OCI-LY3 (cell line): ENCODE measurements at regions not wholly inside any gene's neighbourhood (a gene's known extent, or its start where the extent isn't known, plus 50 kb on each side); places are given as distances from the start of the nearest gene placed in this dataset.

ENCODE experiments used
- H2AFZ ChIP-seq: fragments of 200-600, 300-600 bp; shearing (Covaris generic); 2 replicates; pipeline ENCODE4 v1.6.0; 2014; ENCODE audit warnings: antibody characterized with exemption, low read depth, low read length
- H3K27ac ChIP-seq: fragments of 200-600, 300-600 bp; sonication (generic); 2 replicates; pipeline ENCODE4 v1.5.1; 2014; ENCODE audit warnings: mild to moderate bottlenecking, low read length, moderate library complexity, mixed read lengths
- H3K27me3 ChIP-seq: fragments of 200-600, 300-600 bp; sonication (generic); 2 replicates; pipeline ENCODE4 v1.6.1; 2014; ENCODE audit warnings: low read depth, low read length, mixed read lengths
- H3K36me3 ChIP-seq: fragments of 200-600, 300-600 bp; sonication (generic); replicated peaks from 2 replicates; pipeline ENCODE3; 2014; ENCODE audit warnings: low read depth, low read length, mixed read lengths
- H3K4me1 ChIP-seq: fragments of 300-600, 200-600 bp; sonication (generic); 2 replicates; pipeline ENCODE4 v1.6.1; 2014; ENCODE audit warnings: low read length, mixed read lengths
- H3K4me2 ChIP-seq: fragments of 200-600, 300-600 bp; sonication (generic); 2 replicates; pipeline ENCODE4 v1.6.1; 2014; ENCODE audit warnings: low read length, mixed read lengths
- H3K4me3 ChIP-seq: fragments of 300-600, 200-600 bp; sonication (generic); 2 replicates; pipeline ENCODE4 v1.5.1; 2014; ENCODE audit warnings: antibody characterized with exemption, mild to moderate bottlenecking, low read length, moderate library complexity
- H3K79me2 ChIP-seq: fragments of 300-600, 200-600 bp; shearing (Covaris generic); 2 replicates; pipeline ENCODE4 v1.6.1; 2014; ENCODE audit warnings: mild to moderate bottlenecking, low read length, mixed read lengths
- H3K9ac ChIP-seq: fragments of 300-600, 200-600 bp; shearing (Covaris generic); 2 replicates; pipeline ENCODE4 v1.6.0; 2014; ENCODE audit warnings: mild to moderate bottlenecking, low read length, moderate library complexity
- H3K9me3 ChIP-seq: fragments of 200-600, 300-600 bp; shearing (Covaris generic); 2 replicates; pipeline ENCODE4 v1.6.1; 2014; ENCODE audit warnings: low read length, mixed read lengths; ENCODE audit not compliant: insufficient read depth
- H4K20me1 ChIP-seq: fragments of 200-600, 300-600 bp; sonication (generic); 2 replicates; pipeline ENCODE4 v1.6.1; 2016; ENCODE audit warnings: low read length, mixed read lengths; ENCODE audit not compliant: insufficient read depth
- EZH2phosphoT487 ChIP-seq: fragments of 200-600 bp; shearing (Covaris generic); IDR thresholded peaks from 2 replicates; pipeline ENCODE4 v1.6.1; 2018; ENCODE audit warnings: antibody characterized with exemption, mixed run types, low read depth
- TF ChIP-seq, protein P1 (sequence below): fragments of 200-600, 300-600 bp; sonication (generic); IDR thresholded peaks from 2 replicates; pipeline ENCODE4 v1.5.1; 2014; ENCODE audit warnings: antibody characterized with exemption, low read length, low read depth

DNA sequence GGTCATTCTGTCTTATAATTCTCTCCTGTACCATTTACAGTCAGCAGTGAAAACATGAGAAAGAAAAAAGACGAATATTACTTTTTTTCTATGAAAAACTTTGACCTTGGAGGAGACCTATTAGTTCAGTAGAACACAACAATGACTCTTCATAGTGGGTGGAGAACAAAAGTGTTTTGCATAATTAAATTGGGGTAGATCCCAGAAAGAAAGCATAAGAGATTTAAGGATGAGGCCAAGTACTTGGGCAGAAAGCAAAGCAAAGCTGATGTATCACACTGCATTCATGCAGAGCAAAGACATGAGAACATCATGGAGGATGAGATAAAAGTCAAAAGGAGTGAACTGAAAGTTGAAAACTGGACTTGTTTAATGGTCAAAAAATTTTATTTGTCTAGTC is 1273.4 kb downstream of the ROBO2 start:
- H3K4me3 ChIP-seq = no peak overlapping the region
- no peak overlapping the region for H3K4me2 ChIP-seq
- H3K27me3 ChIP-seq = no peaks in the 10 kb centered on the region
- no peak overlapping the region for H3K27ac ChIP-seq
- no peak overlapping the region for H3K9ac ChIP-seq
- no peak for TF ChIP-seq EZH2phosphoT487
- TF ChIP-seq, protein P1, sequence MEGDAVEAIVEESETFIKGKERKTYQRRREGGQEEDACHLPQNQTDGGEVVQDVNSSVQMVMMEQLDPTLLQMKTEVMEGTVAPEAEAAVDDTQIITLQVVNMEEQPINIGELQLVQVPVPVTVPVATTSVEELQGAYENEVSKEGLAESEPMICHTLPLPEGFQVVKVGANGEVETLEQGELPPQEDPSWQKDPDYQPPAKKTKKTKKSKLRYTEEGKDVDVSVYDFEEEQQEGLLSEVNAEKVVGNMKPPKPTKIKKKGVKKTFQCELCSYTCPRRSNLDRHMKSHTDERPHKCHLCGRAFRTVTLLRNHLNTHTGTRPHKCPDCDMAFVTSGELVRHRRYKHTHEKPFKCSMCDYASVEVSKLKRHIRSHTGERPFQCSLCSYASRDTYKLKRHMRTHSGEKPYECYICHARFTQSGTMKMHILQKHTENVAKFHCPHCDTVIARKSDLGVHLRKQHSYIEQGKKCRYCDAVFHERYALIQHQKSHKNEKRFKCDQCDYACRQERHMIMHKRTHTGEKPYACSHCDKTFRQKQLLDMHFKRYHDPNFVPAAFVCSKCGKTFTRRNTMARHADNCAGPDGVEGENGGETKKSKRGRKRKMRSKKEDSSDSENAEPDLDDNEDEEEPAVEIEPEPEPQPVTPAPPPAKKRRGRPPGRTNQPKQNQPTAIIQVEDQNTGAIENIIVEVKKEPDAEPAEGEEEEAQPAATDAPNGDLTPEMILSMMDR = no peak
- no peaks in the 10 kb centered on the region for H4K20me1 ChIP-seq
- H3K4me1 ChIP-seq = no peaks in the 10 kb centered on the region
- H3K36me3 ChIP-seq = peaks cover 10% of the 10 kb centered on the region
- H3K9me3 ChIP-seq = peaks cover 4% of the 10 kb centered on the region; the same call in 1 of the 2 replicates
- no peak overlapping the region for H2AFZ ChIP-seq
- H3K79me2 ChIP-seq = no peaks in the 10 kb centered on the region

DNA sequence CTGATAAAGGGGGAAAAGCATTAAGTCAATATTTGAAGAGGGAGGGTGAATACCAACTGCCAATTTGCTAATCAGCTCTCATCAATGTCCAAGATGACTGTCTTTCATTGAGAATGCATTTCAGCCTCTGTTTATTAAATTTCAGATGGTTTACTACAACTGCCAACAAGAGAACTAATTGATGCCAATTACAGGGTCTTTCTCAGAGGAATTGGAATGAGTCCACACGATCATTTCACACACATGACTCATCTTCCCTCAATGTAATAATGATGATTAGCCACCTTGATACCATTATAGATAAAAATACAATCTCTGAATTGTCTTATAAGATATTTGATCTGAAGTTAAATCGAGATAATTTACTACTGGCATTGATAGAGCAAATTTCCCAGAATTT is 1274.4 kb downstream of the ROBO2 start:
- no peak overlapping the region for H3K4me3 ChIP-seq
- H4K20me1 ChIP-seq = no peaks in the 10 kb centered on the region
- peaks cover 4% of the 10 kb centered on the region; the same call in 1 of the 2 replicates for H3K9me3 ChIP-seq
- no peak overlapping the region for H3K4me2 ChIP-seq
- peaks cover 15% of the 10 kb centered on the region for H3K36me3 ChIP-seq
- no peak overlapping the region for H3K9ac ChIP-seq
- H3K79me2 ChIP-seq = no peaks in the 10 kb centered on the region
- H3K27me3 ChIP-seq = no peaks in the 10 kb centered on the region
- H2AFZ ChIP-seq = no peak overlapping the region
- no peaks in the 10 kb centered on the region for H3K4me1 ChIP-seq
- TF ChIP-seq EZH2phosphoT487 = no peak
- TF ChIP-seq, protein P1 = no peak
- H3K27ac ChIP-seq = no peak overlapping the region

GRCh38 chr3:78317774-78318173 is 1277.9 kb downstream of the ROBO2 start:
- no peak overlapping the region for H3K9ac ChIP-seq
- peaks cover 13% of the 10 kb centered on the region for H3K9me3 ChIP-seq
- peaks cover 8% of the 10 kb centered on the region for H3K4me1 ChIP-seq
- H3K27me3 ChIP-seq = no peaks in the 10 kb centered on the region
- H3K79me2 ChIP-seq = no peaks in the 10 kb centered on the region
- H3K36me3 ChIP-seq = peaks cover 33% of the 10 kb centered on the region
- H4K20me1 ChIP-seq = no peaks in the 10 kb centered on the region
- TF ChIP-seq, protein P1 = no peak
- no peak for TF ChIP-seq EZH2phosphoT487
- no peak overlapping the region for H2AFZ ChIP-seq
- no peak overlapping the region for H3K4me2 ChIP-seq
- no peak overlapping the region for H3K4me3 ChIP-seq
- no peak overlapping the region for H3K27ac ChIP-seq

GRCh38 chr3:78322780-78323179 is 1282.9 kb downstream of the ROBO2 start:
- H3K36me3 ChIP-seq = peaks cover 23% of the 10 kb centered on the region
- no peak overlapping the region for H3K9ac ChIP-seq
- H4K20me1 ChIP-seq = no peaks in the 10 kb centered on the region
- peaks cover 20% of the 10 kb centered on the region for H3K4me1 ChIP-seq
- no peak overlapping the region for H2AFZ ChIP-seq
- no peak overlapping the region for H3K4me3 ChIP-seq
- no peaks in the 10 kb centered on the region for H3K79me2 ChIP-seq
- TF ChIP-seq, protein P1 = no peak
- no peak for TF ChIP-seq EZH2phosphoT487
- peak overlapping the region; percentile 49 for H3K4me2 ChIP-seq
- H3K27ac ChIP-seq = peak overlapping the region; percentile 47; the same call in 1 of the 2 replicates
- H3K27me3 ChIP-seq = no peaks in the 10 kb centered on the region
- H3K9me3 ChIP-seq = peaks cover 9% of the 10 kb centered on the region
